HG03460 (cell line): ENCODE measurements at regions not wholly inside any gene's neighbourhood (a gene's known extent, or its start where the extent isn't known, plus 50 kb on each side); places are given as distances from the start of the nearest gene placed in this dataset.
"Not testable (repeated sequence)": the region's sequence is repeated elsewhere in the genome, so short reads cannot be mapped to it uniquely, and the experiment has no call there.

ENCODE experiments used
- ATAC-seq: cut with Tn5 transposase; IDR thresholded peaks from one replicate; pipeline ENCODE4 v1.9.1; 2021; ENCODE audit not compliant: unreplicated experiment

DNA sequence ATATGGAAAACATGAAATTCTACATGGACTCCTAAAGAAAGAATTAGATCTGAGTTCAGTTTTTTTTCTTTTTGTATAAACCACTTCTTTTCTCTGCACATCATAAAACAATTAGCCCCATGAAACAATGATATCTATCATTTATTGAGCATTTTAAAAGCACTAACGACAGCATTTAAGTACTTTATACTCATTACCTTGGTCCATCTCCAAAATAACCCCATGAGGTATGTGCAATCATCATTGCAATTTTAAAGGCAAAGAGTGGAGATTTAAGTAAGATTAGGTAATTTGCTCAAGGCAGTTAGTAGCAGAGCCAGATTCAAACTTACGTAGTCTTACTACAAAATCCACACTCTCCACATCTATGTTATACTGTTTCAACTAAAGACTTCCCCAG lies 177.7 kb upstream of the RAG2 start:
- no peak for ATAC-seq

GRCh38 chr11:36775130-36775529 lies 177.1 kb upstream of the RAG2 start:
- ATAC-seq: no peak

DNA sequence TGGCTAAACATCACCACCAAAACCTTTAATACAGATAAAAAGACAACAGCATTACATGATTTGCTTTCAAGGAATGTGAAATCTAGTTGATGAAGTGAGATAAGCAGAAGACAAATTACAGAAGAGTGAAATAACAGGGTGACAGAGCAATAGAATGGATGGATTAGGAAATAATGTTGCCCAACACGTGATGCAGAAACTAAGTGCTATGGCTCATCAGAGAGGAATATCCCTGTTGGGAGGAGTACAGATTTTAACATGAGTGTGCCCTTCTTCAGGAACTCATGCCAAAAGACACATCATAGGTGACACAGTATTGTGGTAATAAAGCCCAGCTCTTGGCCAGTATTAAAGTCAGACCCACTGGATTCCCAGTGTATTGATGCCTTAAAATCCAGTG lies 176.6 kb upstream of the RAG2 start:
- no peak for ATAC-seq

GRCh38 chr11:36763187-36763586 lies 165.2 kb upstream of the RAG2 start:
- no peak for ATAC-seq

DNA sequence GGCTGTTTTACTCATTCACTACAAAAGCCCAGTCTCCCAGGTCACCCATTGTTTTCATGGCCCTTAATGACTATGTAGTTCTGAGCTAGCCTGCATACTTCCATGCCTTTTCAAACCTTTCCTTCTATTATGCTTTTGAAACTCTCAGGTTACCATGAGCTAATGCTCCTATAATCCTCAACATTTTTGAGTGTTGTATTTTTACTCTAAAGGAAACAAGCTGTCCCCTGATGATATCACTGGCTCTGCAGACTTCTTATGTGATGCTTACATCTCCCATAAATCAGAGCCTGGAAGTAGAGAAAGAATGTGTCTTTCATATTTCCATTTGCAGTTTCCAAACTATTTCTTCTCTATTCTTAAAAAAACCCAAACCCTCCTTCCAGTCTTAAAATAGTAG lies 159.0 kb upstream of the RAG2 start:
- ATAC-seq: no peak

DNA sequence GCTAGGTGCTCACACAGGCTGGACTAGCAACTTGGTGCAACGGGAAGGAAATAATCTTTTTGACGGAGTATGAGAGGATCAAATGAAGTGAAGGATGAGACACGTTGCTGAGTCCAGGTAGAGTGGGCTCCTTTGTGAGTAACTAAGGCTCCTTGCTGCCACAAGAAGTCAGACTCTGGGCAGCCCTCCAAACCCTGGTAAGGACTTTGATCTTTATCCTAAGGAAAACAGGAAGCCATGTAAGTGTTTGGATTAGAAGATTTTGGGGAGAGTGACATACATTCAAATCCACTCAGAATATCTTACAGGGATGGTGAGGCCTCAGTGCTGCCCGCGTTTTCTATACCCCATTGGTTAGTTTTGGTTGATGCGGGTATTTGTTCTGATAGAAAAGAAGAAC lies 155.9 kb upstream of the RAG2 start:
- no peak for ATAC-seq

- ATAC-seq: no peak
Observed at GRCh38 chr11:36751996-36752395, 154.0 kb upstream of the RAG2 start.

DNA sequence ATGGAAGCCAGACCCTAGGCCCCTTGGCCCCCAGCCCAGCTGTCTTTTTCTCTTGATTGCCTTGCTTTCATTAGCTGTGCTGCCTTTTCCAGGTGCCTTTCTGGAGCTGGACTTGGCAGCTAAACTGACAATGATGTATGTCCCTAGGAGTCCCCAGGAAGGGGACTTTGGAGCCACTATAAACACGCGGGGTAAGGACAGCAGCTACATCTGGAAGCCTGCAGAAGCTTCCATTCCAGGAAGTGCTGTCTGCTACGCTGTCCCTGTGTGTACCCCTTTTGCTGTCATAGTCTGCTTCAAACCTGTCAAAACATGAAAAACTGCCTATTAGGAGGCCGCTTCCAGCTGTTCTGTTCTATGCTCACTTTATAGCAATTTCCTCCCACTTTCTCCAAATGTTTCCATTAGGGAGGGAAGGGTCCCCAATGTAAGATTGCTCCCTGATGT lies 153.3 kb upstream of the RAG2 start:
- no peak for ATAC-seq

DNA sequence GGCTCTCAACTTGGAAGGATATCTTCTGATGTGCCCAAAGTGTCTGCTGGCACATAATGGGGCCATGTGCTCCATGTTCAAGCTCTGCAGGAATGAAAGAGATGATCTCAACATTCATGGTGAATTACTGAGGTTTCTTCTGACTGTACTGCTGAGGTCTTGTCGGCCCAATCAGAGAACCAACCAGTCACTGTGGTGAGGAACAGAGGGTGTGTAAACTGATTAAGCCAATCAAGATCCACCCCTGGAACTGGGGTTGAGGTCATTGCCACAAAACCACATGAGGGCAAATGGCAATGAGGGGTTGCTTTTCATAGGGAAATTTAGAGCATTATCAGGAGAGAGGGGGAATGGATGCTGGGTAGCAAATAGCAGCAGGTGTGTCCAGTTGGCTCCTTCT lies 152.3 kb upstream of the RAG2 start:
- ATAC-seq: no peak

- no peak for ATAC-seq
Observed at GRCh38 chr11:36748836-36749235, 150.8 kb upstream of the RAG2 start.

DNA sequence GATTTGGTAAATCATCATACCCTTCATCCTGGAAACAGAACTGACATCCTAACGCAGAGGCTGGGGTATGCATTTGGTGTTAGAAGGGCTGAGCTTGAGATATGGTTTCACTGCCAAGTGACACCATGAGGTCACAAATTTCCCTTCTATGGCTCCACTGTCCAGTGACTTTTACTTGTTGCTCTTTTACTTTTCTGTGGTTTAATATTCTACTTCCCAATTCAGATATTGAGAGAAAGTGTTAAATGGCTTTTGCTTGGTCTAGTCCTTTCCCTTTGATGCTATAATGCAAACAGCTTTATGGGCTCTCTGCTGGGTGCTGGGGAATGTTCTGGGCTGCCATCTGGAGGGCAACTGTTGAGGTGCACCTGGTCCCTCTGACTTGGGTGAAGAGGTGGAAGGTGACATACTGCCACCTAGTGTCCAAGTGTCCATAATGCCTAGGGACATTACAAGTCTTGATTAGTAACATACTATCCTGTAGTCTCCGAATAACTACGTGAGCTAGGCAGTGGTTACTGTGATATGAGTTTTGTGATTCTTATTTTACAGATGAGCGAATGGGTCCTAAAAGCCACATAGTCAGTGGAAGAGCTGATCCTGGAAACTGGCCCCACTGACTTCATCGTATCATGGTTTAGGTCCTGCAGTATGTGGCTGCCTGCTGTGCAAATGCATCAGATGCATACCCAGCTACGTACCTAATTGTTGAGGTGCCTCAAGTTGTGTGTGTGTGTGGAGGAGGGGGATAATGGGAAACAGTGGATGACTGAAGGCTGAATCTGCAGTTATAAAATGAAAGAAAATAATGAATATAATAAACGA lies 149.1 kb upstream of the RAG2 start:
- ATAC-seq: peak; percentile 92

DNA sequence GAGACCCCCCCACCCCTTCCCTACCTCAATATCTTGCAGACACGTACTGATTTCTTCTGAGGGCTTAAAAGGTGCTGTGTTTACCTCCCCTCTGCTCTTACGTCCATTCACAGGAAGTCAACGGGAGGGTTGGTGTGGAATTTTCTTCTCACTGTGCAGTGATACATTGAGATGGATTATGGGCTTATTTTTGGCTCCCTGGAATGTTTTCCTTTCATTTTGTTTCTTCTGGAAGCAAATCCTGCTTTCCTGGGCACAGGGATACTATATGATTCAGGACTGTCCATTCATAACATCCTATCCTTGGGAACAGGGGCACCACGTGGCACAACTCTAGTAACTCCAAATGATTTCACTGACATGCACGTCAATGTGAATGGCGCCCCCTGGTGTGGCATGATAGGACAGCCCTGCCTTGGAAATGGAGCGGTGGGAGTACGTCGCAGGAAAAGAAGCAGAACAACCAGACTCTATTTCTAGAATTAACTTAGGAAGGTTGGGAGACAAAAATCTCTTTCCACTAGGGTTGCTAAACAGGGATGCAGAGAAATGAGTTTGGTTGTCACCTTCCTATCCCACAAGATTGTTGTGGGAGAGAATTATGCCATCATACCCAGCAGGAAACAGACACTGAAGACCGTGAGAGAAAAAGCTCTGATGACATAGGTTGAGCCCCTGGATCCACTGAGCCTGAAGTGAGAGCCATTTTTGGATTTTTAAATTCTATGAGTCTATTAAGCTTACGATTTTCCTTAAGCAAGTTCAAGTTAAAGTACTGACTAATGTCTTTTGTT lies 146.5 kb upstream of the RAG2 start:
- ATAC-seq: peak; percentile 28

DNA sequence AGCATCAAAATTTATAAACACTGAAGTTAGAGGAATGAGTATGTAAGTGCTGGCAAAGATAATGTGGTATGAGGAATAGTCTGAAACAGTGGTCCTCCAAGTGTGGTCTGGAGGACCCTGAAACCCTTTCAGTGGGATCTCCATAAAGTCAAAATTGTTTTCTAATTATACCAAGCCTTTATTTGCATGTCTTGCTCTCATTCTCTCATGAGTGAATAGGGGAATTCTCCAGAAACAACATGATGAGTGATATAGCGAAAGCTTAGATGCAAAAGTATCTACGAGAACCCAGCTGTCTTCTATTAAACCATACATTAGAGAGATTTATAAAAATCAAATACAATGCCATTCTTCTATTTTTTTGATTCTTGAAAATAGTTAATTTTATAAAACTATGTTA lies 145.0 kb upstream of the RAG2 start:
- ATAC-seq: peak; percentile 58

DNA sequence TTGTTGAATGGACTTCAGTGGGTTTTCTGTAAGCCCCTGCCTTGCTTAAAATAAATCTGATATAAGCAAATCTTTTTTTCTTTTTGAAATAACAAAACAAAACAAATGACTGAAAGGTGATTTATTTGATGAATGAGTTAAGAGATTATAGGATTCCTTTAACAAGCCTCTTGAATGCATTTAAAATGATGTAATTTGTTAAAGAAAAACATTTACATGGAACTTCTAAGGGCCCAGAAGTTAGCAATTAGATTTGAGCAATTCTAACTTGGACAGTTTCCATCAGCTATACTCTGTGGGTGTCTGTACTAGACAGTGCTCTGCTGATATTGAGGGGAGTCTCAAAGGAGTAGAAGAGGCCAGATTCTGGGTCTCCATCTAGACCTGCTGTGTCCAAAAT lies 143.5 kb upstream of the RAG2 start:
- no peak for ATAC-seq

DNA sequence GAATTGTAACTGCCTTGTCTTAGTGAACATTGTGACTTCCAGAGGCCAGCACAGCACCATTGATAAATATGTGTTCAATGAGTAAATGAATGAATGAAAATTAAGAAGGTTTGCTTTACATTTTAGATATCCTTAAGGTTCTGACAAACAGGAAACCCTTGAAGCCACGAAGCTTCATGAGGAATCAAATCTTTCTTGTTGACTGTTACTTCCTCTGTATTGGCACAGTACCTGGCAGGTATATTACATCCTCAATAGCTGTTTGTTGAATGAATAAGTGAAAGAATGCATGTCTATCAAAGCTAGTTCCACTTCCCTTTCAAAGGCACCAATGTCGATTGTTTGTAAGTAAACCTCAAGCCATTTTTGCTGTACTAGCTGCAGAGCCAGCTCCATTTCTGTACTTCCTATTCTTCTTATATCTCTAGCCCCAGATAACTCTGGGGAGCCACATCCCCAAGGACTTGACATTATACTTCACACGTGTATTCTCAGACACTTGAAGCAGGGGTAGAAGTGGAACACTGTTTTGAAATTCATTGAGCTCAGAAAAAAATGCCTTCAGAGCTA lies 140.3 kb upstream of the RAG2 start:
- no peak for ATAC-seq

DNA sequence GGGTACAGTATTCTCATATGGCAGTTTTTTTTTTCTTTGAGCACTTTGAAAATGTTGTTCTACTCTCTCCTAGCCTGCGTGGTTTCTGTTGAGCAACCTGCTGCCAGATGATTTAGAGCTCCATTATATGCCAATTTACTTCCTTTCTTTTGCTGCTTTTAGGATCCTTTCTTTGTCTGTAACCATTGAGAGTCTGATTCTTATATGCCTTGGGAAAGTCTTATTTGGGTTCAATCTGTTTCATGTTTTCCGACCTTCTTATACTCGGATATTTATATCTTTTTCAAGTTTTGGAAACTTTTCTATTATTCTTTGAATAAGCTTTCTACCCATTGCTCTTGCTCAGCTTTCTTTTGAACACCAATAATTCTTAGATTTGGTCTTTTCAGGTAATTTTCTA lies 138.1 kb upstream of the RAG2 start:
- ATAC-seq: no peak

DNA sequence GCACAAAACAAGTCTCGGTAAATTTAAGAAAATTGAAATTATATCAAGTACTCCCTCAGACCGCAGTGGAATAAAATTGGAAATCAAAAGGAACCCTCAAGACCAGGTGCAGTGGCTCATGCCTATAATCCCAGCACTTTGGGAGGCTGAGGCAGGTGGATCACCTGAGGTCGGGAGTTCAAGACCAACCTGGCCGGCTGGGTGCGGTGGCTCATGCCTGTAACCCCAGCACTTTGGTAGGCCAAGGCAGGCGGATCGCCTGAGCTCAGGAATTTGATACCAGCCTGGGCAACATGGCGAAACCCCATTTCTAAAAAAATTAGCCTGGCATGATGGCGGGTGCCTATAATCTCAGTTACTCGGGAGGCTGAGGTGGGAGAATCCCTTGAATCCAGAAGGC lies 135.7 kb upstream of the RAG2 start:
- ATAC-seq: not testable (repeated sequence)

DNA sequence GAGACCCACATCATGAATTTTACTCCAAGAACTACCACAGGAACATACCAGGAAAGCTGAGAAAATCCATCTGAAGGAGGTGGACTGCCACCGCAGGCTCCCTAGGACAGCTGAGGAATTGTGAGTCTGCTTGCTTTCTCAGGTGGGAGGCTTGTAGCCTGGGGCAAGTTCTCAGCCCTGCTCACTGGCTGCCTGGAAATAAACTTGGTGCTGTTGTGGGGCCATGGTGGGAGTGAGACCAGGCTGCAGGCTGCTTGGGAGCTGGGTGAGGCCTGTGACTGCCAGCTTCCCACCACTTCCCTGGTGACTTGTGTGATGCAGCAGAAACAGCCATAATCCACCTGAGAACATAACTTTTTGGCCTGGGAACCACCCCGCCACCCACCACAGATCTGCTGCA lies 132.7 kb upstream of the RAG2 start:
- ATAC-seq: no peak

DNA sequence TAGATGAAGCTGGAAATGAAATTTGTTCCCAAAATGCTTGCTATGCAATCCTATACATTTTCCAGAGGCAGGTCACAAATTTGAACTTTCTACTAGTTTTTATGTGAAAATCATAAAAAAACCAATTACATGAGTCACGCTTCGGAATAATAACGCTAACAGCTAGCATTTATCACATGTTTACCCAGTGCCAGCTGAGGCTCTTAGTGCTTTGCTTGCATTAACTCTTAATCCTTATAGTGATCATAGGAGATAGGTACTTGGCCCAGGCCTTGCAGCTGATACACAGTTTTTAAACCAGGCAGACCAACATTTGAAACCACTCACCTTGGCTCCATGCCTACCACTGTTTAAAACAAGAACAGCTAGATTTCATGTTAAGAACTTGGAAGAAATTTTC lies 131.8 kb upstream of the RAG2 start:
- no peak for ATAC-seq

DNA sequence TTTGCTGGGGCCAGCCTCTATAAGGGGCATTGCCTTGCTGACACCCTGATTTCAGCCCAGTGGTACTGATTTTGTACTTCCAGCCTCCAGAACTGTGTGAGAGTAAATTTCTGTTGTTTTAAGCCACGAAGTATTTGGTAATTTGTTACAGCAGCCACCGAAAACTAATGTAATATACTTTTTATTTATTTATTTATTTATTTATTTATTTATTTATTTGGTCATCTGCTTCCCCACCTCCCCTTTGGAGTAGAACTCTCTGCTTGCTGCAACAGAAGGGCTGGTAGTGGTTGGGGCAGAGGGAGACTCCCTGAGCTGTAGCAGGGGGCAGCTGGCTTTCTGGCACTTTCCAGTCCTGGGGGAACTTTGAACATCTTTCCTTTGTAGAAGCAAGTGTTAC lies 128.4 kb upstream of the RAG2 start:
- ATAC-seq: no peak

DNA sequence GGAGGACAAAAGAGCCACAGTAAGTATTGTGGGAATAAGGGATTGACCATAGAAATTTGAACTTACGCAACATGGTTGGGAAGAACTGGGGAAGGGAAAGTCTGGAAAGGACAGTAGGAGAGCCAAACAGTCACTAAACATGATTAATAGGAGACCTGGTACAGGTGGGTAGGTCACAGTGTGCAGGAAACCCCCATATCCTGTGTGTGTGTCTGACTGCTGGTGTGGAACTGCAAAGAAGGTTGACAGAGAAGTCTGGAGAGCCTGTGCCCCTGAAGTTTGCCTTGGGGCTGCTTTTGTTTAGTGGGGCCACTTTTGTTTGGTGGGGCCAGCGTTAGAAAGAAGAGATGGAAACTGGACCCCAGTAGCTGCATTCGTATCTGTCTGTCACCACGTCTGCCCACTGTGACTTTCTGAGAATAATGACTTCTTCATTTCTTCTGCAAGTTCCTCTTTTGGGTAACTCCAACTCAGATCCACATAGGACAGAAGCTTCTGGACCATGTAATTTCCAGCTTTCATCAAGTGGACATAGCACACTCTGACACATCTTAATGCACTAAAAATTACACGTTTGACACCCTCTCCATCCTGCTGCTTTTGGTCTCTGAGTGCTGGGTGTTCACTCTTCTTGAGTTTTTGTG lies 126.8 kb upstream of the RAG2 start:
- peak; percentile 73 for ATAC-seq

GRCh38 chr11:36722421-36722820 lies 124.4 kb upstream of the RAG2 start:
- no peak for ATAC-seq
